Breast epithelium (tissue), 4 donors: ENCODE measurements at regions not wholly inside any gene's neighbourhood (a gene's known extent, or its start where the extent isn't known, plus 50 kb on each side); places are given as distances from the start of the nearest gene placed in this dataset.

Source experiments
- DNase-seq, 2 donors: peaks; one replicate each; pipeline ENCODE4 v3.0.0-alpha.2; 2019; ENCODE audit warnings: low spot score in 2 of 2
- H3K27ac ChIP-seq, 2 donors: fragments of 200-600 bp; sonication (generic) in 1 of 2; one replicate each; pipeline ENCODE4 v1.5.1; 2016 to 2019; ENCODE audit warnings: mild to moderate bottlenecking in 1 of 2
- H3K27me3 ChIP-seq, 2 donors: fragments of 200-600 bp; sonication (generic) in 1 of 2; one replicate each; pipeline versions ENCODE4 v1.5.1 to v1.6.0; 2017 to 2019; ENCODE audit warnings: control low read depth in 1 of 2, mild to moderate bottlenecking in 1 of 2
- H3K36me3 ChIP-seq: fragments of 200-600 bp; one replicate; pipeline ENCODE4 v1.5.1; 2019
- H3K4me1 ChIP-seq, 2 donors: fragments of 200-600 bp; sonication (generic); one replicate each; pipeline ENCODE4 v1.5.1; 2016 to 2019; ENCODE audit warnings: control low read depth in 1 of 2
- H3K4me3 ChIP-seq, 3 donors: fragments of 200-600 bp; sonication (generic); 1 replicate in 2 of 3; 2 replicates in 1 of 3; pipeline ENCODE4 v1.5.1; 2016 to 2019; ENCODE audit warnings: mild to moderate bottlenecking in 3 of 3, moderate library complexity in 2 of 3
- H3K9me3 ChIP-seq, 2 donors: fragments of 200-600 bp; sonication (generic) in 1 of 2; one replicate each; pipeline ENCODE4 v1.5.1; 2016 to 2019; ENCODE audit warnings: control low read depth in 1 of 2
- CTCF ChIP-seq, 3 donors: fragments of 450-650 bp; IDR thresholded peaks; one replicate each; pipeline ENCODE4 v1.5.1; 2016 to 2017; ENCODE audit warnings: antibody characterized with exemption in 3 of 3, mild to moderate bottlenecking in 3 of 3, moderate library complexity in 3 of 3
- POLR2A ChIP-seq: fragments of 450-650 bp; IDR thresholded peaks from one replicate; pipeline ENCODE4 v1.6.1; 2016; ENCODE audit warnings: antibody characterized with exemption, mild to moderate bottlenecking, moderate library complexity
- POLR2AphosphoS5 ChIP-seq, 3 donors: sonication (generic); formaldehyde crosslinking; IDR thresholded peaks; one replicate each; pipeline ENCODE4 v1.6.1; 2017; ENCODE audit warnings: antibody characterized with exemption in 3 of 3
- intact Hi-C: fragments of 100-400 bp; cut with DNase I; formaldehyde crosslinking; loops from one replicate; pipeline ENCODE4 v1.15.1; 2023; ENCODE audit warnings: low total_unique reads

GRCh38 chr3:192082730-192083660, 622.0 kb downstream of the PYDC2 start:
- Histone ChIP-seq H3K36me3 (no peaks in the 10 kb centered on the region), H3K9me3 (no peaks in the 10 kb centered on the region), H3K27me3 (no peaks in the 10 kb centered on the region), H3K27ac (no peak overlapping the region), H3K4me3 (no peak overlapping the region), H3K4me1 (no peaks in the 10 kb centered on the region)
- intact Hi-C loops: no loop called here
- no peak for DNase-seq
- TF ChIP-seq CTCF (IDR thresholded peaks at IDR 0.05) (no peak), POLR2AphosphoS5 (IDR thresholded peaks at IDR 0.05) (no peak), POLR2A (no peak)
